GM23338 (cell line): ENCODE measurements at regions not wholly inside any gene's neighbourhood (a gene's known extent, or its start where the extent isn't known, plus 50 kb on each side); places are given as distances from the start of the nearest gene placed in this dataset.

Source experiments
- ATAC-seq: fragments of 200-7000 bp; cut with Tn5 transposase; 3 replicates; pipeline ENCODE4 v1.9.1; 2020
- DNase-seq: peaks from one replicate; pipeline ENCODE4 v3.0.0-alpha.2; 2015; ENCODE audit warnings: low spot score
- H2AFZ ChIP-seq: fragments of 200-600 bp; sonication (generic); 2 replicates; pipeline ENCODE4 v1.8.0; 2016; ENCODE audit warnings: antibody characterized with exemption, mild to moderate bottlenecking, moderate library complexity
- H3F3A ChIP-seq: fragments of 200-600 bp; sonication (generic); replicated peaks from 2 replicates; pipeline ENCODE4 v1.8.0; 2017; ENCODE audit warnings: antibody characterized with exemption, mixed run types, low read depth
- H3K27ac ChIP-seq: fragments of 200-600 bp; sonication (generic); 2 replicates; pipeline ENCODE4 v1.6.1; 2016; ENCODE audit warnings: low read depth
- H3K27me3 ChIP-seq: fragments of 200-600 bp; sonication (generic); 2 replicates; pipeline ENCODE4 v1.8.0; 2016; ENCODE audit warnings: mild to moderate bottlenecking, mixed run types, moderate library complexity; ENCODE audit not compliant: insufficient read depth
- H3K36me3 ChIP-seq: fragments of 200-600 bp; sonication (generic); 2 replicates; pipeline ENCODE4 v1.8.0; 2016; ENCODE audit warnings: mild to moderate bottlenecking; ENCODE audit not compliant: insufficient read depth
- H3K4me1 ChIP-seq: fragments of 200-600 bp; sonication (generic); 2 replicates; pipeline ENCODE4 v1.8.0; 2016; ENCODE audit warnings: mild to moderate bottlenecking, moderate library complexity; ENCODE audit not compliant: insufficient read depth
- H3K4me2 ChIP-seq: fragments of 200-600 bp; sonication (generic); 2 replicates; pipeline ENCODE4 v1.7.1; 2017; ENCODE audit warnings: mixed run types
- H3K4me3 ChIP-seq: fragments of 200-600 bp; sonication (generic); 2 replicates; pipeline ENCODE4 v1.6.1; 2016; ENCODE audit warnings: mixed run types
- H3K79me2 ChIP-seq: fragments of 200-600 bp; sonication (generic); replicated peaks from 2 replicates; pipeline ENCODE4 v1.8.0; 2017; ENCODE audit warnings: mild to moderate bottlenecking; ENCODE audit not compliant: insufficient read depth
- H3K9me2 ChIP-seq: fragments of 200-600 bp; sonication (generic); 2 replicates; pipeline ENCODE4 v1.8.0; 2017; ENCODE audit not compliant: insufficient read depth
- H4K20me1 ChIP-seq: fragments of 200-600 bp; sonication (generic); replicated peaks from 2 replicates; pipeline ENCODE4 v1.8.0; 2017; ENCODE audit warnings: mild to moderate bottlenecking; ENCODE audit not compliant: insufficient read depth
- H3K27ac Mint-ChIP-seq: 2 replicates; pipeline ENCODE4 v1.8.0; 2020; ENCODE audit warnings: inconsistent platforms, mild to moderate bottlenecking, moderate library complexity, mixed read lengths
- H3K27me3 Mint-ChIP-seq: 3 replicates; pipeline ENCODE4 v1.8.0; 2022; ENCODE audit warnings: low read depth, mild to moderate bottlenecking, moderate library complexity, mixed read lengths, inconsistent platforms; ENCODE audit not compliant: insufficient read depth, poor library complexity
- H3K36me3 Mint-ChIP-seq: 3 replicates; pipeline ENCODE4 v1.8.0; 2021; ENCODE audit warnings: low read depth, mild to moderate bottlenecking, inconsistent platforms, moderate library complexity, mixed read lengths
- H3K4me1 Mint-ChIP-seq: 3 replicates; pipeline ENCODE4 v1.8.0; 2020; ENCODE audit warnings: mild to moderate bottlenecking, inconsistent platforms, mixed read lengths
- H3K4me3 Mint-ChIP-seq: 3 replicates; pipeline ENCODE4 v1.8.0; 2021; ENCODE audit warnings: moderate library complexity, mild to moderate bottlenecking, inconsistent platforms, mixed read lengths
- H3K9me3 Mint-ChIP-seq: 3 replicates; pipeline ENCODE4 v1.8.0; 2020; ENCODE audit warnings: moderate library complexity, mild to moderate bottlenecking, inconsistent platforms, mixed read lengths
- CREB1 ChIP-seq: fragments of 250-450 bp; sonication (Bioruptor Pico); IDR thresholded peaks from 2 replicates; pipeline ENCODE4 v1.5.0; 2020; ENCODE audit warnings: low read depth, mild to moderate bottlenecking, moderate library complexity
- ETS1 ChIP-seq: IDR thresholded peaks from 2 replicates; pipeline ENCODE4 v1.6.1; 2016; ENCODE audit warnings: antibody characterized with exemption
- JUNB ChIP-seq: IDR thresholded peaks from one replicate; pipeline ENCODE4 v1.6.1; 2016; ENCODE audit warnings: antibody characterized with exemption; ENCODE audit not compliant: unreplicated experiment
- POLR2AphosphoS5 ChIP-seq: IDR thresholded peaks from 2 replicates; pipeline ENCODE4 v1.6.1; 2016; ENCODE audit warnings: antibody characterized with exemption, low read depth
- REST ChIP-seq: IDR thresholded peaks from one replicate; pipeline ENCODE4 v1.6.1; 2018; ENCODE audit warnings: antibody characterized with exemption; ENCODE audit not compliant: unreplicated experiment
- ZNF114 ChIP-seq: fragments of 250-450 bp; sonication (Bioruptor Pico); IDR thresholded peaks from 2 replicates; pipeline ENCODE4 v1.5.0; 2020; ENCODE audit warnings: mild to moderate bottlenecking, moderate library complexity
- ZNF331 ChIP-seq: fragments of 250-450 bp; sonication (Bioruptor Pico); IDR thresholded peaks from 2 replicates; pipeline ENCODE4 v1.5.0; 2020; ENCODE audit warnings: low read depth, mild to moderate bottlenecking, moderate library complexity
- ZNF462 ChIP-seq: fragments of 250-450 bp; sonication (Bioruptor Pico); IDR thresholded peaks from 2 replicates; pipeline ENCODE4 v1.5.0; 2020; ENCODE audit warnings: mild to moderate bottlenecking, moderate library complexity
- TF ChIP-seq, protein P1 (sequence below), 2 experiments: fragments of 200-600 bp in 1 of 2; sonication (generic) in 1 of 2; conservative IDR thresholded peaks; 2 replicates each; pipeline versions ENCODE4 v1.5.1 to v1.6.1; 2016 to 2017; ENCODE audit warnings: antibody characterized with exemption in 2 of 2, low read depth in 2 of 2, mild to moderate bottlenecking in 2 of 2, moderate library complexity in 1 of 2

- no peak for TF ChIP-seq ZNF462 (CRISPR knock-in tag)
- no peak for TF ChIP-seq CREB1
Measured at GRCh38 chr2:74749432-74749831, 84.5 kb upstream of the HK2 start (continued).

- H3K4me1 Mint-ChIP-seq: no peaks in the 10 kb centered on the region
- Histone ChIP-seq H3K27me3 (no peaks in the 10 kb centered on the region), H3K9me2 (no peaks in the 10 kb centered on the region), H4K20me1 (no peaks in the 10 kb centered on the region), H3K27ac (no peak overlapping the region), H2AFZ (peak overlapping the region; percentile 52; the same call in 1 of the 2 replicates), H3K4me1 (no peaks in the 10 kb centered on the region), H3K79me2 (no peaks in the 10 kb centered on the region), H3F3A (no peaks in the 10 kb centered on the region), H3K4me3 (no peak overlapping the region), H3K4me2 (no peak overlapping the region), H3K36me3 (no peaks in the 10 kb centered on the region)
- peaks cover 15% of the 10 kb centered on the region for H3K36me3 Mint-ChIP-seq
- TF ChIP-seq CREB1: no peak
- TF ChIP-seq ETS1: no peak
- TF ChIP-seq ZNF331 (CRISPR knock-in tag): no peak
- TF ChIP-seq REST: no peak
- no peak for TF ChIP-seq POLR2AphosphoS5
- TF ChIP-seq, protein P1, sequence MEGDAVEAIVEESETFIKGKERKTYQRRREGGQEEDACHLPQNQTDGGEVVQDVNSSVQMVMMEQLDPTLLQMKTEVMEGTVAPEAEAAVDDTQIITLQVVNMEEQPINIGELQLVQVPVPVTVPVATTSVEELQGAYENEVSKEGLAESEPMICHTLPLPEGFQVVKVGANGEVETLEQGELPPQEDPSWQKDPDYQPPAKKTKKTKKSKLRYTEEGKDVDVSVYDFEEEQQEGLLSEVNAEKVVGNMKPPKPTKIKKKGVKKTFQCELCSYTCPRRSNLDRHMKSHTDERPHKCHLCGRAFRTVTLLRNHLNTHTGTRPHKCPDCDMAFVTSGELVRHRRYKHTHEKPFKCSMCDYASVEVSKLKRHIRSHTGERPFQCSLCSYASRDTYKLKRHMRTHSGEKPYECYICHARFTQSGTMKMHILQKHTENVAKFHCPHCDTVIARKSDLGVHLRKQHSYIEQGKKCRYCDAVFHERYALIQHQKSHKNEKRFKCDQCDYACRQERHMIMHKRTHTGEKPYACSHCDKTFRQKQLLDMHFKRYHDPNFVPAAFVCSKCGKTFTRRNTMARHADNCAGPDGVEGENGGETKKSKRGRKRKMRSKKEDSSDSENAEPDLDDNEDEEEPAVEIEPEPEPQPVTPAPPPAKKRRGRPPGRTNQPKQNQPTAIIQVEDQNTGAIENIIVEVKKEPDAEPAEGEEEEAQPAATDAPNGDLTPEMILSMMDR (conservative IDR thresholded peaks at IDR 0.05; ENCODE audit: low read depth in 2 of 2): no peak
- TF ChIP-seq JUNB: no peak
- no peak for TF ChIP-seq ZNF114 (CRISPR knock-in tag)
- H3K27ac Mint-ChIP-seq: no peak overlapping the region
- H3K9me3 Mint-ChIP-seq: peaks cover 21% of the 10 kb centered on the region
- peaks cover 14% of the 10 kb centered on the region for H3K27me3 Mint-ChIP-seq
- DNase-seq: no peak
- ATAC-seq: no peak
- H3K4me3 Mint-ChIP-seq: no peak overlapping the region
Measured at GRCh38 chr2:74751981-74752851, 81.7 kb upstream of the HK2 start.
